H9 (cell line): ENCODE measurements at regions not wholly inside any gene's neighbourhood (a gene's known extent, or its start where the extent isn't known, plus 50 kb on each side); places are given as distances from the start of the nearest gene placed in this dataset.

Experiments
- DNase-seq: peaks from one replicate; pipeline ENCODE4 v3.0.0-alpha.2; 2017
- H2AFZ ChIP-seq: one replicate; pipeline ENCODE4 v1.6.1; 2013; ENCODE audit warnings: mild to moderate bottlenecking, low read length, control low read depth, moderate library complexity
- H2AK5ac ChIP-seq: 2 replicates; pipeline ENCODE4 v1.6.1; 2013; ENCODE audit warnings: low read length, control low read depth, mixed read lengths; ENCODE audit not compliant: insufficient read length
- H2BK120ac ChIP-seq: one replicate; pipeline ENCODE4 v1.6.1; 2013; ENCODE audit warnings: low read depth, mild to moderate bottlenecking, low read length, control low read depth, inconsistent platforms; ENCODE audit not compliant: poor library complexity, severe bottlenecking
- H2BK12ac ChIP-seq: 2 replicates; pipeline ENCODE4 v1.6.1; 2013; ENCODE audit warnings: low read length, control low read depth, mixed read lengths, low read depth; ENCODE audit not compliant: insufficient read length
- H2BK15ac ChIP-seq: 2 replicates; pipeline ENCODE4 v1.6.1; 2013; ENCODE audit warnings: low read depth, low read length, control low read depth
- H2BK20ac ChIP-seq: one replicate; pipeline ENCODE4 v1.6.1; 2013; ENCODE audit warnings: low read depth, mild to moderate bottlenecking, low read length, control low read depth, inconsistent platforms; ENCODE audit not compliant: poor library complexity, severe bottlenecking
- H2BK5ac ChIP-seq: 2 replicates; pipeline ENCODE4 v1.6.1; 2013; ENCODE audit warnings: low read length, control low read depth, mixed read lengths; ENCODE audit not compliant: insufficient read length
- H3K14ac ChIP-seq: 2 replicates; pipeline ENCODE4 v1.6.1; 2013; ENCODE audit warnings: low read length, control low read depth; ENCODE audit not compliant: insufficient read depth
- H3K18ac ChIP-seq: 2 replicates; pipeline ENCODE4 v1.6.1; 2013; ENCODE audit warnings: low read depth, mild to moderate bottlenecking, mixed read lengths, low read length, control low read depth; ENCODE audit not compliant: insufficient read length
- H3K23ac ChIP-seq: 2 replicates; pipeline ENCODE4 v1.6.1; 2013; ENCODE audit warnings: low read length, control low read depth, mixed read lengths, low read depth; ENCODE audit not compliant: insufficient read length
- H3K23me2 ChIP-seq: 2 replicates; pipeline ENCODE4 v1.6.1; 2013; ENCODE audit warnings: low read depth, mild to moderate bottlenecking, mixed read lengths, low read length, control low read depth; ENCODE audit not compliant: insufficient read length, poor library complexity, severe bottlenecking
- H3K27ac ChIP-seq: 2 replicates; pipeline ENCODE4 v1.5.1; 2013; ENCODE audit warnings: low read length, control low read depth, mixed read lengths, low read depth; ENCODE audit not compliant: insufficient read length
- H3K27me3 ChIP-seq: 2 replicates; pipeline ENCODE4 v1.6.1; 2013; ENCODE audit warnings: low read length, control low read depth, inconsistent platforms; ENCODE audit not compliant: insufficient read depth
- H3K4ac ChIP-seq: 2 replicates; pipeline ENCODE4 v1.6.1; 2013; ENCODE audit warnings: low read depth, mild to moderate bottlenecking, control low read depth, inconsistent platforms, low read length, moderate library complexity
- H3K4me1 ChIP-seq: 2 replicates; pipeline ENCODE4 v1.6.1; 2013; ENCODE audit warnings: low read length, control low read depth, inconsistent platforms; ENCODE audit not compliant: insufficient read depth
- H3K4me2 ChIP-seq: 2 replicates; pipeline ENCODE4 v1.6.1; 2013; ENCODE audit warnings: low read length, control low read depth, mixed read lengths; ENCODE audit not compliant: insufficient read length, insufficient read depth
- H3K56ac ChIP-seq: 2 replicates; pipeline ENCODE4 v1.6.1; 2013; ENCODE audit warnings: low read depth, mild to moderate bottlenecking, mixed read lengths, low read length, control low read depth; ENCODE audit not compliant: insufficient read length
- H3K79me1 ChIP-seq: 2 replicates; pipeline ENCODE4 v1.6.1; 2013; ENCODE audit warnings: low read depth, mild to moderate bottlenecking, moderate library complexity, low read length, control low read depth, inconsistent platforms; ENCODE audit not compliant: insufficient read depth, poor library complexity, severe bottlenecking
- H3K79me2 ChIP-seq: 2 replicates; pipeline ENCODE4 v1.6.1; 2013; ENCODE audit warnings: low read length, control low read depth, inconsistent platforms; ENCODE audit not compliant: insufficient read depth
- H3K9ac ChIP-seq: 2 replicates; pipeline ENCODE4 v1.6.1; 2013; ENCODE audit warnings: low read length, control low read depth, mixed read lengths; ENCODE audit not compliant: insufficient read length; ENCODE audit errors: extremely low read depth
- H3K9me3 ChIP-seq: one replicate; pipeline ENCODE4 v1.6.1; 2013; ENCODE audit warnings: low read depth, low read length, inconsistent platforms; ENCODE audit not compliant: control insufficient read depth
- H3T11ph ChIP-seq: one replicate; pipeline ENCODE4 v1.6.1; 2013; ENCODE audit warnings: mild to moderate bottlenecking, low read length, control low read depth, inconsistent platforms
- H4K20me1 ChIP-seq: one replicate; pipeline ENCODE4 v1.6.1; 2013; ENCODE audit not compliant: control insufficient read depth, insufficient read length, insufficient read depth
- H4K5ac ChIP-seq: 2 replicates; pipeline ENCODE4 v1.6.1; 2013; ENCODE audit warnings: low read depth, mild to moderate bottlenecking, mixed read lengths, low read length, control low read depth; ENCODE audit not compliant: insufficient read length
- H4K8ac ChIP-seq: replicated peaks from 2 replicates; pipeline ENCODE4 v1.6.1; 2013; ENCODE audit warnings: low read length, control low read depth, mixed read lengths, low read depth; ENCODE audit not compliant: insufficient read length
- H4K91ac ChIP-seq: 2 replicates; pipeline ENCODE4 v1.6.1; 2013; ENCODE audit warnings: low read depth, mild to moderate bottlenecking, moderate library complexity, mixed read lengths, low read length, control low read depth; ENCODE audit not compliant: insufficient read length
- H3K27ac Mint-ChIP-seq, 3 experiments: 2 replicates in 2 of 3; 3 replicates in 1 of 3; pipeline ENCODE4 v1.8.0; 2020 to 2021; ENCODE audit warnings: mixed read lengths in 3 of 3, mild to moderate bottlenecking in 1 of 3, moderate library complexity in 1 of 3
- H3K27me3 Mint-ChIP-seq: 2 replicates; pipeline ENCODE4 v1.8.0; 2021; ENCODE audit warnings: low read depth, mild to moderate bottlenecking, moderate library complexity, mixed read lengths
- H3K36me3 Mint-ChIP-seq, 3 experiments: 2 replicates in 2 of 3; 3 replicates in 1 of 3; pipeline ENCODE4 v1.8.0; 2020 to 2021; ENCODE audit warnings: low read depth in 3 of 3, mixed read lengths in 3 of 3; ENCODE audit not compliant: insufficient read depth in 1 of 3
- H3K4me1 Mint-ChIP-seq, 2 experiments: 2 replicates each; pipeline ENCODE4 v1.8.0; 2020; ENCODE audit warnings: mixed read lengths in 2 of 2
- H3K4me3 Mint-ChIP-seq, 2 experiments: 2 replicates in 1 of 2; 3 replicates in 1 of 2; pipeline ENCODE4 v1.8.0; 2020 to 2021; ENCODE audit warnings: mild to moderate bottlenecking in 2 of 2, mixed read lengths in 2 of 2, moderate library complexity in 1 of 2
- H3K9me3 Mint-ChIP-seq, 2 experiments: 2 replicates in 1 of 2; 3 replicates in 1 of 2; pipeline ENCODE4 v1.8.0; 2020; ENCODE audit warnings: mild to moderate bottlenecking in 2 of 2, mixed read lengths in 2 of 2, moderate library complexity in 1 of 2
- CTCF ChIP-seq: fragments of 200-600 bp; sonication (generic); conservative IDR thresholded peaks from 3 replicates; pipeline ENCODE4 v1.8.0; 2021; ENCODE audit warnings: antibody characterized with exemption, mild to moderate bottlenecking
- WGBS: extraction: QIAGEN DNeasy Blood & Tissue Kit; methylation state at CpG from one replicate; pipeline ENCODE4 v1.1.7; 2013; ENCODE audit warnings: missing lambda C conversion rate, low lambda C conversion rate, mixed read lengths; ENCODE audit not compliant: insufficient read length; ENCODE audit errors: extremely low coverage; 5-methylcytosine and 5-hydroxymethylcytosine counted together

- no peak overlapping the region for H2BK20ac ChIP-seq
- H4K20me1 ChIP-seq = no peaks in the 10 kb centered on the region
- no peak for TF ChIP-seq CTCF
- Mint-ChIP-seq H3K27me3 (no peaks in the 10 kb centered on the region), H3K4me1 (peaks cover 10 to 14% of the 10 kb centered on the region in 2 experiments), H3K27ac (peak overlapping the region in 1 of 3 experiments; percentile 78; a peak in 1 of 7 replicates), H3K36me3 (no peaks in the 10 kb centered on the region), H3K9me3 (no peaks in the 10 kb centered on the region), H3K4me3 (no peak overlapping the region)
- H2AK5ac ChIP-seq = no peak overlapping the region
- no peak overlapping the region for H3K18ac ChIP-seq
- H2AFZ ChIP-seq = no peak overlapping the region
- no peak overlapping the region for H3K4me2 ChIP-seq
- no peak overlapping the region for H2BK120ac ChIP-seq
- H4K91ac ChIP-seq = no peak overlapping the region
- no peak overlapping the region for H3K23ac ChIP-seq
- H3T11ph ChIP-seq = no peak overlapping the region
- no peak overlapping the region for H3K56ac ChIP-seq
- H3K4ac ChIP-seq = no peak overlapping the region
- no peaks in the 10 kb centered on the region for H3K4me1 ChIP-seq
- no peak overlapping the region for H2BK12ac ChIP-seq
- no peaks in the 10 kb centered on the region for H3K9me3 ChIP-seq
- no peaks in the 10 kb centered on the region for H3K23me2 ChIP-seq
- H3K27ac ChIP-seq = no peak overlapping the region
- no CpG with 5 or more reads among the region's 7 CpGs for WGBS
- no peaks in the 10 kb centered on the region for H3K79me2 ChIP-seq
- no peak overlapping the region for H4K8ac ChIP-seq
- no peak overlapping the region for H3K14ac ChIP-seq
- no peaks in the 10 kb centered on the region for H3K79me1 ChIP-seq
- H2BK15ac ChIP-seq = no peak overlapping the region
- H2BK5ac ChIP-seq = no peak overlapping the region
- H3K27me3 ChIP-seq = no peaks in the 10 kb centered on the region
- DNase-seq = no peak
- H4K5ac ChIP-seq = no peak overlapping the region
- no peak overlapping the region for H3K9ac ChIP-seq
Measured at GRCh38 chr11:91850533-91851275, 373.9 kb upstream of the FAT3 start.
